GM12878 (cell line): ENCODE measurements at regions not wholly inside any gene's neighbourhood (a gene's known extent, or its start where the extent isn't known, plus 50 kb on each side); places are given as distances from the start of the nearest gene placed in this dataset.
A peak's percentile ranks its signal among the peaks of the same experiment; 100 is the strongest.

Experiments
- BCL3 ChIP-seq: IDR thresholded peaks from 2 replicates; pipeline ENCODE4 v1.6.1; 2011; ENCODE audit warnings: borderline replicate concordance, low read depth, mild to moderate bottlenecking, moderate library complexity, low read length; ENCODE audit not compliant: insufficient read depth, poor library complexity, severe bottlenecking
- CREB1 ChIP-seq: IDR thresholded peaks from 2 replicates; pipeline ENCODE4 v1.6.1; 2012; ENCODE audit warnings: low read depth, mild to moderate bottlenecking, inconsistent platforms
- CREM ChIP-seq: IDR thresholded peaks from 2 replicates; pipeline ENCODE4 v1.6.1; 2014; ENCODE audit warnings: antibody characterized with exemption, low read depth
- DPF2 ChIP-seq: fragments of 450-650 bp; IDR thresholded peaks from 2 replicates; pipeline ENCODE4 v1.6.1; 2017; ENCODE audit warnings: mild to moderate bottlenecking
- IKZF2 ChIP-seq, 2 experiments: fragments of 450-650 bp; IDR thresholded peaks; 2 replicates each; pipeline ENCODE4 v1.6.1; 2017; ENCODE audit warnings: mild to moderate bottlenecking in 2 of 2, moderate library complexity in 2 of 2
- IRF4 ChIP-seq: IDR thresholded peaks from 2 replicates; pipeline ENCODE4 v1.6.1; 2011; ENCODE audit warnings: low read depth, low read length
- MEF2A ChIP-seq: IDR thresholded peaks from 2 replicates; pipeline ENCODE4 v1.6.1; 2011; ENCODE audit warnings: low read depth, mild to moderate bottlenecking, low read length, moderate library complexity; ENCODE audit not compliant: insufficient read depth
- NFYB ChIP-seq: IDR thresholded peaks from 2 replicates; pipeline ENCODE4 v1.6.1; 2011; ENCODE audit warnings: low read depth, mild to moderate bottlenecking, low read length, improper control_type of control experiment, moderate library complexity; ENCODE audit not compliant: insufficient read depth
- POLR2A ChIP-seq: IDR thresholded peaks from 2 replicates; pipeline ENCODE4 v1.6.1; 2011; ENCODE audit warnings: low read depth, mild to moderate bottlenecking, low read length
- RFX5 ChIP-seq: IDR thresholded peaks from 2 replicates; pipeline ENCODE4 v1.6.1; 2011; ENCODE audit warnings: low read depth, low read length, improper control_type of control experiment
- SMC3 ChIP-seq: IDR thresholded peaks from 2 replicates; pipeline ENCODE4 v1.6.1; 2011; ENCODE audit warnings: low read length, improper control_type of control experiment, borderline replicate concordance
- SP1 ChIP-seq: IDR thresholded peaks from one replicate; pipeline ENCODE4 v1.6.1; 2011; ENCODE audit warnings: low read depth, low read length
- SPI1 ChIP-seq: IDR thresholded peaks from 2 replicates; pipeline ENCODE4 v1.6.1; 2011; ENCODE audit warnings: low read depth, mild to moderate bottlenecking, low read length, moderate library complexity, borderline replicate concordance; ENCODE audit not compliant: insufficient read depth
- STAT3 ChIP-seq: IDR thresholded peaks from 2 replicates; pipeline ENCODE4 v1.6.1; 2011; ENCODE audit warnings: low read depth, low read length, improper control_type of control experiment
- WRNIP1 ChIP-seq: IDR thresholded peaks from 2 replicates; pipeline ENCODE4 v1.6.1; 2011; ENCODE audit warnings: low read depth, low read length, improper control_type of control experiment, borderline replicate concordance
- YY1 ChIP-seq: IDR thresholded peaks from 2 replicates; pipeline ENCODE4 v1.6.1; 2011; ENCODE audit warnings: low read depth, mild to moderate bottlenecking, low read length
- ZBTB33 ChIP-seq: fragments of 450-650 bp; IDR thresholded peaks from 2 replicates; pipeline ENCODE4 v1.6.1; 2017; ENCODE audit warnings: mild to moderate bottlenecking
- TF ChIP-seq, protein P1 (sequence below): IDR thresholded peaks from 2 replicates; pipeline ENCODE4 v1.6.1; 2011; ENCODE audit warnings: mild to moderate bottlenecking, low read depth, low read length, moderate library complexity; ENCODE audit not compliant: insufficient replicate concordance
- TF ChIP-seq, protein P2 (sequence below): fragments of 450-650 bp; IDR thresholded peaks from 2 replicates; pipeline ENCODE4 v1.6.1; 2014; ENCODE audit warnings: mild to moderate bottlenecking
- TF ChIP-seq, protein P3 (sequence below): fragments of 150-350 bp; IDR thresholded peaks from 2 replicates; pipeline ENCODE4 v1.6.1; 2014; ENCODE audit warnings: mild to moderate bottlenecking, low read depth, low read length

- TF ChIP-seq, protein P1, sequence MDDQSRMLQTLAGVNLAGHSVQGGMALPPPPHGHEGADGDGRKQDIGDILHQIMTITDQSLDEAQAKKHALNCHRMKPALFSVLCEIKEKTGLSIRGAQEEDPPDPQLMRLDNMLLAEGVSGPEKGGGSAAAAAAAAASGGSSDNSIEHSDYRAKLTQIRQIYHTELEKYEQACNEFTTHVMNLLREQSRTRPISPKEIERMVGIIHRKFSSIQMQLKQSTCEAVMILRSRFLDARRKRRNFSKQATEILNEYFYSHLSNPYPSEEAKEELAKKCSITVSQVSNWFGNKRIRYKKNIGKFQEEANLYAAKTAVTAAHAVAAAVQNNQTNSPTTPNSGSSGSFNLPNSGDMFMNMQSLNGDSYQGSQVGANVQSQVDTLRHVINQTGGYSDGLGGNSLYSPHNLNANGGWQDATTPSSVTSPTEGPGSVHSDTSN = no peak
- TF ChIP-seq SPI1 (peak; percentile 45), IKZF2 (IDR thresholded peaks at IDR 0.05) (peak; percentile 67 to 71), ZBTB33 (no peak), YY1 (0 out of 2 replicates have a peak, but pooled peaks have one; percentile 33), CREM (peak; percentile 65; the same call in 1 of the 2 replicates), BCL3 (no peak), NFYB (peak; percentile 26; the same call in 1 of the 2 replicates), DPF2 (no peak), CREB1 (peak; percentile 74; the same call in 1 of the 2 replicates), POLR2A (0 out of 2 replicates have a peak, but pooled peaks have one; percentile 30), STAT3 (no peak), IRF4 (0 out of 2 replicates have a peak, but pooled peaks have one; percentile 19), SMC3 (no peak; the same call in 1 of the 2 replicates), WRNIP1 (no peak), MEF2A (peak; percentile 45; the same call in 1 of the 2 replicates), SP1 (peak; percentile 60), RFX5 (no peak)
- TF ChIP-seq, protein P2, sequence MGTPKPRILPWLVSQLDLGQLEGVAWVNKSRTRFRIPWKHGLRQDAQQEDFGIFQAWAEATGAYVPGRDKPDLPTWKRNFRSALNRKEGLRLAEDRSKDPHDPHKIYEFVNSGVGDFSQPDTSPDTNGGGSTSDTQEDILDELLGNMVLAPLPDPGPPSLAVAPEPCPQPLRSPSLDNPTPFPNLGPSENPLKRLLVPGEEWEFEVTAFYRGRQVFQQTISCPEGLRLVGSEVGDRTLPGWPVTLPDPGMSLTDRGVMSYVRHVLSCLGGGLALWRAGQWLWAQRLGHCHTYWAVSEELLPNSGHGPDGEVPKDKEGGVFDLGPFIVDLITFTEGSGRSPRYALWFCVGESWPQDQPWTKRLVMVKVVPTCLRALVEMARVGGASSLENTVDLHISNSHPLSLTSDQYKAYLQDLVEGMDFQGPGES = no peak
- TF ChIP-seq, protein P3, sequence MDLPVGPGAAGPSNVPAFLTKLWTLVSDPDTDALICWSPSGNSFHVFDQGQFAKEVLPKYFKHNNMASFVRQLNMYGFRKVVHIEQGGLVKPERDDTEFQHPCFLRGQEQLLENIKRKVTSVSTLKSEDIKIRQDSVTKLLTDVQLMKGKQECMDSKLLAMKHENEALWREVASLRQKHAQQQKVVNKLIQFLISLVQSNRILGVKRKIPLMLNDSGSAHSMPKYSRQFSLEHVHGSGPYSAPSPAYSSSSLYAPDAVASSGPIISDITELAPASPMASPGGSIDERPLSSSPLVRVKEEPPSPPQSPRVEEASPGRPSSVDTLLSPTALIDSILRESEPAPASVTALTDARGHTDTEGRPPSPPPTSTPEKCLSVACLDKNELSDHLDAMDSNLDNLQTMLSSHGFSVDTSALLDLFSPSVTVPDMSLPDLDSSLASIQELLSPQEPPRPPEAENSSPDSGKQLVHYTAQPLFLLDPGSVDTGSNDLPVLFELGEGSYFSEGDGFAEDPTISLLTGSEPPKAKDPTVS = no peak
These were observed 87.4 kb upstream of the TNS3 start (continued) for GRCh38 chr7:47669178-47669891.
